T-helper 1 cell treated with Interleukin-12 subunit alpha and Interleukin-12 subunit beta and Interleukin-4 antibody, amounts not matched to agents 30 ng/mL and 1 ng/mL, for 36 hours (primary cell): ENCODE measurements at regions not wholly inside any gene's neighbourhood (a gene's known extent, or its start where the extent isn't known, plus 50 kb on each side); places are given as distances from the start of the nearest gene placed in this dataset.

ENCODE experiments used
- intact Hi-C: fragments of 100-400 bp; cut with micrococcal nuclease; formaldehyde crosslinking; loops from one replicate; pipeline ENCODE4 v1.15.1; 2024

DNA sequence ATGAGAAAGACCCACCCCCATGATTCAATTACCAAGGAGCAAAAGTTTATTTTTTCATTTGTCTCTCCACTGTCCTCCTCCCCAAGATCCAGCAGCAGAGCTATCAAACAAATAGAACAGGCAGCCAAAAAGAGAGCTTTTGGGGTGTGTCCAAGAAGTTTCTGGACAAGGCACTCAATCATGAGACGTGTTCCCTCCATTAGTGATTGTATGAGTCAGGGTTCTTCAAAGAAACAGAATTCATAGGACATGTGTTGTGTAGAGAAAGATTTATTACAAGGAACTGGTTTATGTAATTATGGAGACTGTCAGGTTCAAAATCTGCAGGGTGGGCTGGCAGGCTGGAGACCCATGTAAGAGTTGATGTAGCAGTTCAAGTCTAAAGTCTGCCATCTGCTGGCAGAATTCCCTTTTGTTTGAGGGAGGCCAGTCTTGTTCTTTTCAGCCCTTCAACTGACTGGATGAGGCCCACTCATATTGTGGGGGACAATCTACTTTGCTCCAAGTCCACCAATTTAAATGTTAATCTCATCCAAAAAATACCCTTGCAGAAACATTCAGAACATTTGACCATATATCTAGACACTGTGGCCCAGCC, 248.1 kb upstream of the OPRM1 start:
- intact Hi-C loops, result no loop called here

- intact Hi-C loops, result no loop called here
Observed at GRCh38 chr6:153790048-153790447, 249.0 kb upstream of the OPRM1 start.

- intact Hi-C loops, result no loop called here
Observed at GRCh38 chr6:153787341-153787606, 251.8 kb upstream of the OPRM1 start.

DNA sequence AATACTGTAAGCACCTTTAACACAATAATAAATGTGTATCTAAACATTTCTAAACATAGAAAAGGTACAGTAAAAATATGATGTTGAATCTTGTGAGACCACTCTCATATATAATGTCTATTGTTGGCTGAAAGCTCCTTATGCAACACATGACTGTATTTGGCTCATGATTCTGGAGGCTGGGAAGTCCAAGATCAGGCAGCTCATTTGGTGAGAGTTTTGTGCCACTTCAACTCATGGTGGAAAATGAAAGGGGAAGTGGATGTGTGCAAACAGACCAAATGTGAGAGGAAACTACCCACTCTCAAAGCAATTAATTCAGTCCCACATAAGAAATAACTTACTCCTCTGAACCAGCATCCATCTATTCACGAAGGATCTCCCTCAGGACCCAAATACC, 257.7 kb upstream of the OPRM1 start:
- intact Hi-C loops, result no loop called here

- intact Hi-C loops, result no loop called here
Observed at GRCh38 chr6:153780011-153780410, 259.0 kb upstream of the OPRM1 start.

- intact Hi-C loops, result no loop called here
Observed at GRCh38 chr6:153778216-153778615, 260.8 kb upstream of the OPRM1 start.

GRCh38 chr6:153771577-153771976, 267.5 kb upstream of the OPRM1 start:
- intact Hi-C loops, result no loop called here

DNA sequence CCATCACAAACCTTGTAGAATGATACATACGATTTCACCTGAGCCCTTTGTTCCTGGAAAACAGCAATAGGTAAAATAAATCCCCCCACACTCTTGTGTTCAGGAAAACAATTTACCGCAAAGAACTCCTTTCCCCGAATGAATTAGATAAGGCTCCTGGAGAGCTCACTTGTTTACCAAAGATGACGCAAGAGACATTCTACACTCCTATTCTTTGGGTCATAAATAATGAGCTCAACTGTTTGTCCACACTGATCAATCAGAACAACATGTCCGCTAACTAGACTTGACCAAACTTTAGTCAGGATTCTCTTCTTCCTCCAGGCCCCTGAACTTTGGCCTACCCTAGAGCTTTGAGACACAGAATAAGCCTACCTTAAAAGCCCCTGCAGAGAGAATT, 271.9 kb upstream of the OPRM1 start:
- intact Hi-C loops, result no loop called here

- intact Hi-C loops, result no loop called here
Observed at GRCh38 chr6:153758516-153758915, 280.5 kb upstream of the OPRM1 start.

GRCh38 chr6:153735761-153736160, 303.3 kb upstream of the OPRM1 start:
- intact Hi-C loops, result no loop called here

DNA sequence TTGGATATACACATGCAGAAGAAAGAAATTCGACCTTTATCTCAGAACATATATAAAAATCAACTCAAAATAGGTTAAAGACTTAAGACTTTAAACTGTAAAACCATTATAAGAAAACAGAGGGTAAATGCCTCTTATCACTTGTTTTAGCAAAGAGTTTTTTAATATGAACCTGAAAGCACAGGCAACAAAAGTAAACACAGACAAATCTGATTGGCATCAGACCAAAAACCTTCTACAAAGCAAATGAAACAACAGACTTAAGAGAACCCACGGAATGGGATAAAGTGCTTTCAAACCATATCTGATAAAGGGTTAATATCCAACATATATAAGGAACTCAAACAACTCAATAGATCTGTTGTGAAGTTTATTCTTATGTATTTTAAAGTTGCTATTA, 309.9 kb upstream of the OPRM1 start:
- intact Hi-C loops, result no loop called here

DNA sequence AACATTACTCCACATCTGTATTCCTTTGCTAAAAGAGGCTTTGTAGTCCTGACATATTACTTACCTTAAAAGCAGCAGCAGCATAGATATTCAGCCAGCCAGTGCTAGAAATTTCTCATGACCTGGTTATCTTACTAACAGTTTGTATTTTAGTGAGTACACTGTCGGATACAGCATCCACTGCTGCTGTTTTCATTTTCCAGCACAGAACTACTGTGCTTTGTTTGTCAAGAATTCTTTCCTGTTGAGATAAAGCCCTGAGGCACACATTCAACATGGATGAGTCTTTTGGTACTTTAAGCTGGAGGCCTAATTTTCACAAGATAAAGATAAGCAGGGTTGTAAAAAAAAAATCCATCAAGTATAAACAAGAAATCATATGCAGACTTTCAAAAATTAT, 311.2 kb upstream of the OPRM1 start:
- intact Hi-C loops, result no loop called here

DNA sequence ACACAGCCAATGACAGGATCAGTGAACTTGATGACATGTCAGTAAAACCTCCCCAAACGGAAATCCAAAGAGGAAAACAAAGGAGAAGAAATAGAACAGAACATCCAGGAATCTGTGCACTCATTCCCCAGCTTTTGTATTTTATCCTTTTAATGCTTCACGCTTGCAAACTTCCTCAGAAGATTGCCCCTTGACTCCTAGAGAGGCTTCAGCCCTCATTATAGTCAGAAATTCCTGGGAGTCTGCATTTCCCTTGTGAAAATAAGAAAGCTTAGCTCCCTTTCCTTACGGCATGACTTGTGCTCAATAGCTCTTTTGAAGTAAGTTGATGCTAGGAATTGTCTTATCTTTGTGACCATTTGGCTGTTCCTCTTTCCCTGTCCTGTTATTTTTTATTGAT, 313.6 kb upstream of the OPRM1 start:
- intact Hi-C loops, result no loop called here

DNA sequence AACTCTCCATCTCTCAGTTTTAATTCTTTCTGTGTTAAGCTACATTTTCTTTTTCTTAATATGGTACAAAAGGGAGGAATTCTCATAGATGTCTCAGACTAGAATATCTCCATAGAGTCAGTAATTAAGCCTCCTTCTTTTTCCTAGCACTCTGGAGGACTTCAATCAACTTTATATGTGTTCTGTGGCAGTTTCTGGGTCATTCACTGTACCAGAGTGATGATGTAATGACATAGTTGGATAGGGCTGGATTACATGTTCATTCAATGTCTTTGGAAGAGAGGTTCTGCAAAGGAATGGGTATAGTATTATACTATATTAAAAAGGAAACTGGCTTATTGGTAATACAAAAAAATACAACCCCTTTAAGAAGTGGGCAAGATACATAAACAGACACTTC, 318.3 kb upstream of the OPRM1 start:
- intact Hi-C loops, result no loop called here

GRCh38 chr6:153705429-153705828, 333.6 kb upstream of the OPRM1 start:
- intact Hi-C loops, result no loop called here

- intact Hi-C loops, result no loop called here
Observed at GRCh38 chr6:153702671-153703070, 336.4 kb upstream of the OPRM1 start.

GRCh38 chr6:153698637-153699036, 340.4 kb upstream of the OPRM1 start:
- intact Hi-C loops, result no loop called here

- intact Hi-C loops, result no loop called here
Observed at GRCh38 chr6:153698001-153698400, 341.0 kb upstream of the OPRM1 start.

- intact Hi-C loops, result no loop called here
Observed at GRCh38 chr6:153677522-153677921, 361.5 kb upstream of the OPRM1 start.

GRCh38 chr6:153673750-153674149, 365.3 kb upstream of the OPRM1 start:
- intact Hi-C loops, result no loop called here

DNA sequence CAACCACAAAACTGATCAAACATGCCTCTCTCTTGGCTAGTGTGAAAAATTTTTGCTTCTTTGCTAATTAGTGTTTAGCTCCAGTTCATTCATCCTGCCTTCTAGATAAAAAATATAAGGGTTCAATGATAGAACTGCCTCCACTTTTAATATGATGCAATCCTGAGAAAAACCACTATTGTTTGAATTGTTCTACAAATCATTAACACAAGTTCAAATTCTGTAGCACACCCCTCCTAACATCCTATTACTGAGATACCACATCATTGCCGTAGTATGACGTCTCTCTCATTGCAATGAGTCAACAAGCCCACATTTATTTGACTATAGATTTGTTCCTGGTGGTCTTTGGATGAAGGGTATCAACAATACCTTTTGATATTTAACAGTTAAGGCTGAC, 365.8 kb upstream of the OPRM1 start:
- intact Hi-C loops, result no loop called here

- intact Hi-C loops, result no loop called here
Observed at GRCh38 chr6:153670403-153671026, 368.5 kb upstream of the OPRM1 start.

DNA sequence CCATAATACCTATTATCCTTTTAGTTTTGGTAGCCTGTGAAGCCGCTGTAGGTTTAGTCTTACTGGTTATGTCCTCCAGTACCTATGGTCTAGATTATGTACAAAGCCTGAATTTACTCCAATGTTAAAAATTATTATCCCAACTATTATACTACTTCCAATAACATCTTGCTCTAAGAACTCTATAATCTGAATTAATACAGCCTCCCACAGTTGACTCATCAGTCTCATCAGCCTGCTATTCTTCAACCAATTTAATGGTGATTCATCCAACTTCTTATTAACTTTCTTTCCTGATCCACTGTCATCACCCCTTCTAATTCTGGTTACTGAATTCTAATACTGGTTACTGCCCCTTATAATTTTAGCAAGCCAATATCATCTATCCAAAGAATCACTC, 370.3 kb upstream of the OPRM1 start:
- intact Hi-C loops, result no loop called here

GRCh38 chr6:153662982-153663381, 376.1 kb upstream of the OPRM1 start:
- intact Hi-C loops, result no loop called here
